Mesothelial cell of epicardium (in vitro differentiated cells): ENCODE measurements at regions not wholly inside any gene's neighbourhood (a gene's known extent, or its start where the extent isn't known, plus 50 kb on each side); places are given as distances from the start of the nearest gene placed in this dataset.
"Not testable (repeated sequence)": the region's sequence is repeated elsewhere in the genome, so short reads cannot be mapped to it uniquely, and the experiment has no call there.

Source experiments
- DNase-seq, 2 experiments: peaks; one replicate each; pipeline ENCODE4 v3.0.0; 2021; ENCODE audit warnings: low spot score in 2 of 2; ENCODE audit not compliant: unreplicated experiment in 2 of 2
- H3K27ac Mint-ChIP-seq: 2 replicates; pipeline ENCODE4 v1.8.0; 2021; ENCODE audit warnings: mixed read lengths
- H3K27me3 Mint-ChIP-seq: 2 replicates; pipeline ENCODE4 v1.8.0; 2021; ENCODE audit warnings: low read depth, mixed read lengths
- H3K36me3 Mint-ChIP-seq: 2 replicates; pipeline ENCODE4 v1.8.0; 2021; ENCODE audit warnings: mixed read lengths
- H3K4me1 Mint-ChIP-seq: 2 replicates; pipeline ENCODE4 v1.8.0; 2021; ENCODE audit warnings: mixed read lengths
- H3K4me3 Mint-ChIP-seq: 2 replicates; pipeline ENCODE4 v1.8.0; 2021; ENCODE audit warnings: mild to moderate bottlenecking, moderate library complexity, mixed read lengths
- H3K9me3 Mint-ChIP-seq: 2 replicates; pipeline ENCODE4 v1.8.0; 2021; ENCODE audit warnings: mixed read lengths
- CTCF ChIP-seq: fragments of 200-600 bp; sonication (generic); IDR thresholded peaks from one replicate; pipeline ENCODE4 v1.5.0; 2021; ENCODE audit warnings: antibody characterized with exemption; ENCODE audit not compliant: unreplicated experiment

DNA sequence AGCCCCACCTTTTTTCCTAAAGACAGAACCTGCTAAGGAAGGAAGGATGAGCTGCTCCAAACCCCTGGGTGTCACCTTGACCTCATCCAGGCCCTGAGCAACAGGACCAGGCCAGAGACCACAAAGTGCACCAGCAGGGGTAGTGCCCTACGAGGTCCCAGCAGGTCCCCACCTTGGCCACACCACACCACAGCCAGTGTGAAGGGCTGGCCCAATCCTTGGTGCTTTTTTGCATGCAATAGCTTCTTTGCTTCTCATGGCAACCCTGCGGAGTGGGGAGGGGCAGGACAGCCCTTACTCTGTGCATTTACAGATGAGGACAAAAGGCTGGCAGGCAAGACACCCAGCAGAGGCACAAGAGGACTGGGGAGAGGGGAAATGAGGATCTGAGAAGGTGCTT, 352.6 kb downstream of the BCL11B start:
- Mint-ChIP-seq H3K27me3 (no peaks in the 10 kb centered on the region), H3K4me1 (peaks cover 2% of the 10 kb centered on the region)

GRCh38 chr14:98921306-98921705, 350.7 kb downstream of the BCL11B start:
- H3K27ac Mint-ChIP-seq, H3K27me3 Mint-ChIP-seq, H3K4me3 Mint-ChIP-seq, DNase-seq, H3K36me3 Mint-ChIP-seq, H3K4me1 Mint-ChIP-seq: not testable (repeated sequence)
- H3K9me3 Mint-ChIP-seq = peaks cover 13% of the 10 kb centered on the region

More for the DNA sequence above, 352.6 kb downstream of the BCL11B start:
- TF ChIP-seq CTCF = no peak
- H3K27ac Mint-ChIP-seq = no peak overlapping the region
- DNase-seq = no peak
- no peaks in the 10 kb centered on the region for H3K36me3 Mint-ChIP-seq
- no peak overlapping the region for H3K4me3 Mint-ChIP-seq
- peaks cover 13% of the 10 kb centered on the region for H3K9me3 Mint-ChIP-seq

- peaks cover 7% of the 10 kb centered on the region for H3K27me3 Mint-ChIP-seq
- H3K36me3 Mint-ChIP-seq = no peaks in the 10 kb centered on the region
- peaks cover 13% of the 10 kb centered on the region for H3K9me3 Mint-ChIP-seq
- no peaks in the 10 kb centered on the region for H3K4me1 Mint-ChIP-seq
- H3K27ac Mint-ChIP-seq = no peak overlapping the region
- H3K4me3 Mint-ChIP-seq = no peak overlapping the region
- DNase-seq = no peak
- no peak for TF ChIP-seq CTCF
Observed at GRCh38 chr14:98923596-98923995, 348.4 kb downstream of the BCL11B start.

DNA sequence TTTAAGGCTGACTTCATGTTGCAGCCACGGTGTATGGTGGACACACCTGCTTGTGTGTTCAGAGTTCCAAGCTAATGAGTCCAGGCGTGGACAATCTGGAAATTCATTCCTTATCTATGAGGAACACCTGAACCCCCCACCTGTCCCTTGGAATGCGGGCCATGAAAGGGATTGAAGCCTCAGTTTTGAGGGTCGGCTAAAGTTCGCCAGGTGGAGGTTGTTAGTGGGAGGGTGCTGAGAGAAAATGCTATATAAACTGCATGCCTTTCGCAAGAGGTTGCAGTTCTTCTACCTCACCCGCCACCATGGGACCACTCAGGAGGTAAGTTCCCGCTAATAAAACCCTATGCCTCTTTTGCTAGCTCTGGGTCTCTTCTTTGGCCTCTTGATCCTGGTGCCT, 348.0 kb downstream of the BCL11B start:
- TF ChIP-seq CTCF = no peak
- H3K4me3 Mint-ChIP-seq = no peak overlapping the region
- no peaks in the 10 kb centered on the region for H3K36me3 Mint-ChIP-seq

DNA sequence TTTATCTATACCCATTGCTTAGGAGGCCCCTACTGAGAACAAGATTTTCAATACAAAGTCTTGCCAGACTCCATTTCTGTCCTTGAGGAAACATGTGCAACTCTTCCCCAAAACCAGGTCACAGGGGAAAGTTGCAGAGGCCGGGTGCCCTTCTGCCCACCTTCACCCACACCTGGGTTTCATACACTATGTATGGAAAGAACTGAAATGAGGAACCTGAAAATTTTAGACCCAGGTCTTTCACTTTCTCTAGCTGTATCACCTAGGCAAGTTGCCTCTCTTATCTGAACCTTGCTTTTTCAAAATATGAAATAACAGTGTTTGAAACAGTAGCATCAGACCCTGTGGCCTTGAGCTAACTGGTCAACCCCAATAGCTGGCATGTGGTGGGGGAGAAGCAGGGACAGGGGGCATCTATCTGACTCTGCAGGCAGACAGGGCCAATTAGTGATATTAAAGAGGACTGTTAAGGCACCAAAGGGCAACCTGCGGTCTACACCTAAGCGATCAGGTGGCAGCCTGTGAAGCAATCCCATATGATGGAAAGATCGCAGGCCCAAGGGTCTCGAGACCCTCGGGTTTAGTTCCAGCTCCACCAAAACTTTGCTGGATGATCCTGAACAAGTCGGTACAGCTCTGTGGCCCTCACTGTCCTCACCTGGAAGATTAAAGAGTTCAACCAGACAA, 346.5 kb downstream of the BCL11B start:
- no peaks in the 10 kb centered on the region for H3K4me1 Mint-ChIP-seq
- peaks cover 13% of the 10 kb centered on the region for H3K9me3 Mint-ChIP-seq
- TF ChIP-seq CTCF = no peak
- peaks cover 7% of the 10 kb centered on the region for H3K27me3 Mint-ChIP-seq
- DNase-seq = no peak
- no peak overlapping the region for H3K4me3 Mint-ChIP-seq
- H3K27ac Mint-ChIP-seq = no peak overlapping the region
- no peaks in the 10 kb centered on the region for H3K36me3 Mint-ChIP-seq

More for the DNA sequence above, 348.0 kb downstream of the BCL11B start:
- Mint-ChIP-seq H3K9me3 (peaks cover 13% of the 10 kb centered on the region), H3K27ac (no peak overlapping the region), H3K4me1 (no peaks in the 10 kb centered on the region), H3K27me3 (peaks cover 7% of the 10 kb centered on the region)
- DNase-seq = no peak

DNA sequence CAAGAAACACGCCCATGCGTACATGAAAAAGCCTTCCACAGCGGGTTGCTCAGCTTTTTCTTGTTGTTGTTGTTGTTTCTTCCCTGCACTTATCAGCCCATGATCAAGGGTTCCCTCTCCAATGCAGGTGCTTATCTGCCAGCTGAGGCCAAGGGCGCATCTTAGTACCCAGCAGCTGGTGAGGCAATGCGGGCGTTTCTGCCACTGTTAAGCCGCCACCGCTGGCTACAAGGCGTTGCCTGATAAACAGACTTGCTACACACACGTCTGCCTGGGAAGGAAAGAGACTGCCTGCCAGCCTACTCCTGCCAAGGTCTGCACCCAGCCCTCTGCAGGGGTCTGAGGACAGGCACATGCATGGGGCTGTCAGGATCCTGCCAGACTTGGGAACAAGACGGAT, 345.9 kb downstream of the BCL11B start:
- no peak for TF ChIP-seq CTCF
- no peaks in the 10 kb centered on the region for H3K36me3 Mint-ChIP-seq
- no peak for DNase-seq
- peaks cover 7% of the 10 kb centered on the region for H3K27me3 Mint-ChIP-seq
- H3K27ac Mint-ChIP-seq = no peak overlapping the region
- no peaks in the 10 kb centered on the region for H3K4me1 Mint-ChIP-seq
- H3K9me3 Mint-ChIP-seq = peaks cover 13% of the 10 kb centered on the region
- no peak overlapping the region for H3K4me3 Mint-ChIP-seq
